Muscle of arm (tissue), 1 donor: ENCODE measurements at regions not wholly inside any gene's neighbourhood (a gene's known extent, or its start where the extent isn't known, plus 50 kb on each side); places are given as distances from the start of the nearest gene placed in this dataset.

ENCODE experiments used
- DNase-seq: peaks from one replicate; pipeline ENCODE4 v3.0.0-alpha.2; 2013

- DNase-seq, result no peak
Observed at GRCh38 chr2:238653431-238654109, 194.3 kb upstream of the TWIST2 start.

DNA sequence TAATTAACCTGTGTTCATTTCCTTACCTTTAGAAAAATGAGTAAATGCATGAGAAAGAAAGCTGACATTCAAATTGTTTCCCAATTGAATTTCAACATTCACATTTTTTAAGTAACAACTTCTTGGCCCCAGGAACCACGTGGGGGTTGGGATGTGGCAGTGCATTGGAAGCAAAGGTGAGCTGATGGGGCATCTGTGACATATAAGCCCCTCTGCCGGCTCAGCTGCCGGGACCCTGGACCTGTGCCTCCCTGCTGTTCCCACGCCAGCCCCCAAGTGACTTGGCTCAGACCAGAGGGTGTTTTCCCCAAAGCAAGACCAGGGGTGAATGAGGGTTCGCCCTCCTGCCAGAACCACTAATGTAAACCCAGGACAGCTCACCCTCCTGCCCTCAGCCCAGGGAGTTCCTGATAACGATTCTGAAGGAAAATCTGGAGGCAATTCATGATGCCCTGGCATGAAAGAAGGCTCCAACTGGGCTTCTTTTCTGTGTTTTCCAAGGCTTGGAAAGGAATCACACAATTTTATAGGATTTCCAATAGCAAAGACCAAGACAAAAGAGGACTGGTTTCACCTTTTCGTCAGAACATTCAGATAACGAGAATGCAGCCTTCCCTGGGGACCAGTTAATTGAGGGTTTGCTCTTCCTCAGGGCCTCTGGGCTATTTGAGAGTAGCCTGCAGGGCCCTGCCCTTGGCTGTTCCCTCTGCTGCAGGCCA, 193.2 kb upstream of the TWIST2 start:
- no peak for DNase-seq

GRCh38 chr2:238655198-238655860, 192.6 kb upstream of the TWIST2 start:
- no peak for DNase-seq

- DNase-seq, result no peak
Observed at GRCh38 chr2:238655974-238656722, 191.7 kb upstream of the TWIST2 start.

DNA sequence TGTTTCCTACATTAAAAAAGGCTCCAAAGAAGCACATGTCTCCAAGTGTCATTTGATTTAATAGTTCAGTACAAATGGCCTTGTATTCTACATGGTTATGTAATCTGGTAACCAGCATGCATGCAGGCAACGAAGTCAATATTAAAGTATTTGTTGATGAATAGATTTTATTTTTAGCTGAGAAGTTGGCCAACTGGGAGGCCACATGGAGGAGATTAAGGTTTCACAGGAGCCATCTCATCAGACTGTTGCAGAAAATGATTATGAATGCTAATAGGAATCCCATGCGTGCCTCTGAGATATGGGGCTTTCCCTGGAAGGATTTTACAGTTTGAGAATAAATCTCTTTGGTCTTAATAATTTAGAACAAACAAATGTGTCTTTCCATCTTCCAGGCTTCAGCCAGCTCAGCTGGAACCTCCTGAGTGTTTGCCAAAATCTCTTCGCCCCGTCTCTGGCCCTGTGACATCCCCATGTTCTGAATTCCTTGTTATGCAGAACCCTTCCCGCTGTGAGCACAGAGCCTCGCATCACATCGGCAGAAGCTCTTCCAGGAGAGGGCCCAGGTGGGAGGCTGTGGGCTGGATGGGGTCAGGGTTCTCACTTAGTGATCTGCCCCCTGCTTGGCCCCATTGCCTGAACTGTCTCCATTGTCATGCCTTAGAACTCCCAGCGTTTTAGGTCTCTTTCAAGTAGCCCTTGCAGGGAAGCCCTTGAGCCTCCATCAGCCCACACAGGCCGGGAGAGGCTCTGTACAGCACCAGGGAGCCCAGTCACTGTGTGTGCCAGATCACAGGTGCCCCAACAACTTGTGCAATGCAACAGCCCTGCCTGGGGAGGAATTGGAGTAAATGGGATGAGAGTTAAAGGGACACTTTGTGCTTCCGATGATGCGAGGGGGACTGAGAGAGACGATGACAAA, 190.5 kb upstream of the TWIST2 start:
- peak; percentile 51 for DNase-seq

DNA sequence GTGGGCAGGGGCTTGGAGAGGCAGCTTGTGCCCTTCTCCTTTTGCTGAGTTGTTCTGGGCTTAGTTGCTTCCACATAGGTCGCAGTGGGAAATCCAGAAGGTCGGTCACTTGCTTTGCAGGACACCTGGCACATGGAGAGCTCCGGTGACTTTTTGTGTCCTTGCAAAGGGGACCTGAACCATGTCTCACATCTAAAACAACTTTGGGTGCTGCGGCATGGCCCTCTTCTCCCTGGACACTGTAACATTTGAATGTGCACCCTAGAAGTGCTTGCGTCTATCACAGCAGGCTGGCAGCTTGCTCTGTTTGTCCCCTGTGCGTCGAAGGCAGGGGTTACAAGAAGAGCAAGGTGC, 189.9 kb upstream of the TWIST2 start:
- DNase-seq, result no peak

DNA sequence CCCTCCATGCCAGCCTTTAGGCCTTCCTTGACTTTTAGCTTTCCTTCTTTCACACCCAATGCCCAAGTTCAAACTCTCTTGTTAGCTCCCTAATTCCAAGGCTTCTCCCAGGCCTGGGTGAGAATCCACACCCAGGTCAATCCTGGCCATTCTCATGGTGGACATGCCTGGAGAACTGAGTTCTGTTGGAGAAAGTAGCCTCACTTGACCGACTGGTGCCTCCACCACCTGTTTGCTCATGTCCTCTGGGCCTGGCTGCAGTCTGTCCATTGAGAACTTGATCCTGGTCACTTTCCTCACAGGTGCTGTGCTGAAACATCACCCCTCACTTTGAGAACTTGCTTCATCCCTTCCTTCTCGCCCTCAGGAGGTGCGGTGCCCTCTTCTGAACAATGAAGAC, 189.1 kb upstream of the TWIST2 start:
- no peak for DNase-seq

GRCh38 chr2:238659231-238659630, 188.7 kb upstream of the TWIST2 start:
- DNase-seq, result no peak

DNA sequence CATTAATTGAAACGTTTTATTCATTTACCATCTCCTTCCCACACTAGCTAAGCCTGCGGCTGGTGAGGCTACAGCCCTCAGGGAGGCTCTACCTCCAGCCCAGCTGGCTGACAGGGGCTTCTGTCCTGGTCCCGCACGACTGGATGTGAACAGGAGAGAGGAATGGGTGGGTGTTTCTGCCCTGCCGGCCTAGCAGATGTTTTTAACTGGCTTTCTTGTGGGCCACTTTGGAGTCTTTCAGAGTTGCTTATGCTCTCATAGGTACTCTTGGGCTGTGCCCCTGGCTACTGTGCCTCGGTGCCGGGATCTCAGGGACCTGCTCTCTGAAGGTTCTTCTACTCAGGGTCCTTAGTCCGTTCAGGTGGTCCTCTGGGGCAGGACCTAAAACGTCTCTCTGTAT, 184.3 kb upstream of the TWIST2 start:
- DNase-seq, result no peak

GRCh38 chr2:238665919-238666318, 182.0 kb upstream of the TWIST2 start:
- no peak for DNase-seq

- no peak for DNase-seq
Observed at GRCh38 chr2:238666543-238666942, 181.3 kb upstream of the TWIST2 start.

GRCh38 chr2:238667008-238667407, 180.9 kb upstream of the TWIST2 start:
- DNase-seq, result no peak

DNA sequence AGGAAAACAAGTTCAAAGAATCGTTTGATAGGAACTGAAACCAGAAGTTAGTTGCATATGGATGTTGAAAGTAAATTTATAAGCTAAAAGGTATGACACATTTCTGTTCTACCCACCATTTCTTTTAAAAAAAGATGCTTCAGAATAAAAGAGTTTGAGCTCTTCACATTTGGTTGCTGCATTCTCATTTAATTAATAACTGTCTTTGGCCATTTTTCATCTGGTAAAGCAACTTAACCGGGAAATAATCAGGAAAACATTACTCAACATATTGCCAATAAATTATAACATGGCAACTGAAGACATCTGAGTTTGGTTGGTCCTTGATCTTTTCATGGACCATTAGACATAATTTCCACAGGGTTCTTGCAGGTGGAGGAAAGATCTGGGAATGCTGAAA, 180.2 kb upstream of the TWIST2 start:
- DNase-seq, result no peak

GRCh38 chr2:238668426-238668825, 179.5 kb upstream of the TWIST2 start:
- no peak for DNase-seq

- no peak for DNase-seq
Observed at GRCh38 chr2:238669046-238669445, 178.8 kb upstream of the TWIST2 start.

- no peak for DNase-seq
Observed at GRCh38 chr2:238669581-238670080, 178.3 kb upstream of the TWIST2 start.

DNA sequence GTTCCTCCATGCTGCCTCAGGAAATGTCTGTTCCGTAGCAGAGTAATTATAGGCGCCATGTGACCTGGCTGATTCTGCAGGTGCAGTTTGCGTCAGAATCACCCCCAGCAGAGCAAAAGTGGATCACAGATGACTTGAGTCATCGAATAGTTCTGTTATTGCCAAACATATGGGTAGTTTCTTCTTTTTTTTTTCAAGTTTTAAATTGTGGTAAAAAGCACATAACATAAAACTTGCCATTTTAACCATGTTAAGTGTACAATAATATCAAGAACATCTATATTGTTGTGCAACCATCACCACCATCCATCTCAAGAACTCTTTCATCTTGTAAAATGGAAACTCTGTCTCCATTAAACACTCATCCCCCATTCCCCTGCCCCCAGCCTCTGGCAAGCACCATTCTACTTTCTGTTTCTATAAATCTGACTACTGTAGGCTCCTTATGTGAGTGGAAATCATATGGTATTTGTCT, 177.7 kb upstream of the TWIST2 start:
- no peak for DNase-seq

DNA sequence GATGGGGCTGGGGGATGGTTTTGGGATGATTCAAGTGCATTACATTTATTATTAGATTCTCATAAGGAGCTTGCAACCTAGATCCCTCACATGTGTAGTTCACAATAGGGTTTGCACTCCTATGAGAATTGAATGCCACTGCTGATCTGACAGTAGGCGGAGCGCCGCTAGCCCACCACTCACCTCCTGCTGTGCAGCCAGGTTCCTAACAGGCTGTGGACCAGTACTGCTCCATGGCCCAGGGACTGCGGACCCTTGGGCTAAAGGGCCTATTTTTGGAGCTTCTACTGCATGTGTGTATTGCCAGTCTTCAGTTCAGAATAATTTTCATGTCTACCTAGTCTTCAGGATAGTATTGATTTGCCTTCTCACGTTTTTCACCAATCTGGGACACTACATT, 165.3 kb upstream of the TWIST2 start:
- DNase-seq, result no peak

GRCh38 chr2:238684362-238685326, 163.2 kb upstream of the TWIST2 start:
- DNase-seq, result peak; percentile 74

- DNase-seq, result no peak
Observed at GRCh38 chr2:238685327-238685709, 162.6 kb upstream of the TWIST2 start.
